K562 (cell line): ENCODE measurements at regions not wholly inside any gene's neighbourhood (a gene's known extent, or its start where the extent isn't known, plus 50 kb on each side); places are given as distances from the start of the nearest gene placed in this dataset.

Source experiments
- ATAC-seq: fragments of 200-7000 bp; cut with Tn5 transposase; 3 replicates; pipeline ENCODE4 v1.9.1; 2020; ENCODE audit warnings: moderate library complexity
- BruUV-seq: library from RNA; stranded (reverse); fragments of 400-500 nt; replicated peaks from 2 replicates; lab custom pipeline; 2021; lab: Mats Ljungman, UMichigan
- CTCF ChIA-PET: fragments of 300-600 bp; formaldehyde crosslinking; extraction: SDS; loops from one replicate; lab custom pipeline; 2021; ENCODE audit warnings: low intra/inter-chr PET ratio; lab: Yijun Ruan, JAX
- POLR2A ChIA-PET: fragments of 300-600, 350-650 bp; sonication (Branson Sonifier 250); formaldehyde crosslinking; extraction: SDS; loops from one replicate; lab custom pipeline; 2021; ENCODE audit warnings: antibody characterized with exemption, inconsistent platforms; lab: Yijun Ruan, JAX
- DNase-seq, 4 experiments: peaks; one replicate each; pipeline versions ENCODE4 v3.0.0 to v3.0.0-alpha.2; 2011 to 2018; ENCODE audit warnings: low spot score in 3 of 4, mixed read lengths in 3 of 4; ENCODE audit errors: extremely low read depth in 1 of 4
- FAIRE-seq: peaks from 2 replicates; lab custom pipeline; 2011; peaks lifted over from hg19 to GRCh38; lab: Jason Lieb, UNC
- H2AFZ ChIP-seq: 2 replicates; pipeline ENCODE4 v1.6.0; 2011; ENCODE audit warnings: low read depth, low read length, control low read depth, inconsistent platforms
- H3K27ac ChIP-seq: fragments of 200-600 bp; 3 replicates; pipeline ENCODE4 v1.8.0; 2011; ENCODE audit warnings: low read depth, mild to moderate bottlenecking, control low read depth, inconsistent platforms, low read length, moderate library complexity, mixed read lengths; ENCODE audit errors: extremely low read depth
- H3K27me3 ChIP-seq, 2 experiments: fragments of 300-600 bp in 1 of 2; 2 replicates in 1 of 2; 3 replicates in 1 of 2; pipeline versions ENCODE4 v1.6.0 to v1.8.0; 2011; ENCODE audit warnings: inconsistent platforms in 2 of 2, low read length in 2 of 2, mild to moderate bottlenecking in 1 of 2, mixed read lengths in 1 of 2, moderate library complexity in 1 of 2; ENCODE audit not compliant: control insufficient read depth in 2 of 2, insufficient read depth in 2 of 2
- H3K36me3 ChIP-seq: fragments of 300-600 bp; 3 replicates; pipeline ENCODE4 v1.8.0; 2011; ENCODE audit warnings: mild to moderate bottlenecking, low read length, inconsistent platforms; ENCODE audit not compliant: control insufficient read depth, insufficient read depth
- H3K4me1 ChIP-seq, 2 experiments: fragments of 200-600 bp in 1 of 2; replicated peaks in 1 of 2; 2 replicates in 1 of 2; 3 replicates in 1 of 2; pipeline versions ENCODE4 v1.5.1 to v1.8.0; 2011; ENCODE audit warnings: inconsistent platforms in 2 of 2, low read length in 2 of 2, mild to moderate bottlenecking in 1 of 2, mixed read lengths in 1 of 2, moderate library complexity in 1 of 2; ENCODE audit not compliant: control insufficient read depth in 2 of 2, insufficient read depth in 2 of 2
- H3K4me2 ChIP-seq: 2 replicates; pipeline ENCODE4 v1.6.1; 2011; ENCODE audit warnings: low read length, control low read depth, inconsistent platforms, mixed read lengths; ENCODE audit not compliant: insufficient read depth
- H3K4me3 ChIP-seq: fragments of 200-600 bp; sonication (generic), shearing (Covaris generic); 2 replicates; pipeline ENCODE4 v1.5.1; 2016; ENCODE audit warnings: control low read depth, inconsistent platforms
- H3K79me2 ChIP-seq: fragments of 200-600 bp; 3 replicates; pipeline ENCODE4 v1.8.0; 2011; ENCODE audit warnings: low read length, inconsistent platforms; ENCODE audit not compliant: control insufficient read depth, insufficient read depth
- H3K9ac ChIP-seq, 2 experiments: 2 replicates each; pipeline versions ENCODE4 v1.6.0 to v1.6.1; 2011; ENCODE audit warnings: low read depth in 2 of 2, low read length in 2 of 2, control low read depth in 1 of 2, inconsistent platforms in 1 of 2, mild to moderate bottlenecking in 1 of 2, mixed read lengths in 1 of 2; ENCODE audit not compliant: insufficient read depth in 1 of 2
- H3K9me1 ChIP-seq: one replicate; pipeline ENCODE4 v1.6.0; 2011; ENCODE audit warnings: inconsistent platforms, mild to moderate bottlenecking, low read length, moderate library complexity; ENCODE audit not compliant: control insufficient read depth, insufficient read depth
- H3K9me3 ChIP-seq: replicated peaks from 2 replicates; pipeline ENCODE4 v1.5.1; 2011; ENCODE audit warnings: low read depth, low read length, inconsistent platforms; ENCODE audit not compliant: control insufficient read depth, insufficient read depth
- H4K20me1 ChIP-seq: replicated peaks from 2 replicates; pipeline ENCODE4 v1.6.1; 2011; ENCODE audit warnings: low read length, inconsistent platforms, mixed read lengths; ENCODE audit not compliant: control insufficient read depth, insufficient read depth
- CHCHD3 ChIP-seq: fragments of 250-450 bp; sonication (Bioruptor Pico); IDR thresholded peaks from 2 replicates; pipeline ENCODE4 v2.1.2; 2022; ENCODE audit warnings: mild to moderate bottlenecking
- FOS ChIP-seq: IDR thresholded peaks from 3 replicates; pipeline ENCODE4 v1.6.1; 2011; ENCODE audit not compliant: insufficient read length; ENCODE audit errors: extremely low read depth
- GTF2E2 ChIP-seq: fragments of 200-800 bp; sonication (Bioruptor generic); IDR thresholded peaks from 2 replicates; pipeline ENCODE4 v1.6.1; 2016; ENCODE audit warnings: missing genetic modification characterization, missing compliant biosample characterization
- RBM22 ChIP-seq: fragments of 200-400 bp; formaldehyde crosslinking; IDR thresholded peaks from 2 replicates; pipeline ENCODE4 v1.6.1; 2018; ENCODE audit warnings: low read length, low read depth; ENCODE audit not compliant: poor library complexity, severe bottlenecking
- ZNF224 ChIP-seq: sonication (generic); formaldehyde crosslinking; IDR thresholded peaks from 2 replicates; pipeline ENCODE4 v1.8.0; 2022; ENCODE audit warnings: mild to moderate bottlenecking, missing genetic modification reagents
- ZNF282 ChIP-seq: sonication (generic); formaldehyde crosslinking; IDR thresholded peaks from 2 replicates; pipeline ENCODE4 v1.8.1; 2023; ENCODE audit warnings: missing genetic modification reagents
- ZNF384 ChIP-seq: IDR thresholded peaks from 2 replicates; pipeline ENCODE4 v1.6.1; 2012; ENCODE audit warnings: low read depth, low read length, improper control_type of control experiment
- WGBS: fragments of 100-300 bp; shearing (Covaris generic); methylation state at CpG from one replicate; pipeline ENCODE4 v1.1.6; 2016; ENCODE audit warnings: low coverage, mixed read lengths; ENCODE audit not compliant: insufficient coverage; ENCODE audit errors: missing lambda C conversion rate; 5-methylcytosine and 5-hydroxymethylcytosine counted together
- in situ Hi-C: fragments of 300-500 bp; cut with MboI; formaldehyde crosslinking; loops from 4 replicates; pipeline ENCODE4 v1.15.0; 2018; ENCODE audit warnings: inconsistent platforms, mixed read lengths
- intact Hi-C: fragments of 100-400 bp; cut with micrococcal nuclease; formaldehyde crosslinking; loops from 2 replicates; pipeline ENCODE4 v1.14.2; 2022
- TF ChIP-seq, protein P1 (sequence below): fragments of 250-450 bp; sonication (Bioruptor Pico); IDR thresholded peaks from 2 replicates; pipeline ENCODE4 v1.4.0; 2020; ENCODE audit warnings: mild to moderate bottlenecking, moderate library complexity

DNA sequence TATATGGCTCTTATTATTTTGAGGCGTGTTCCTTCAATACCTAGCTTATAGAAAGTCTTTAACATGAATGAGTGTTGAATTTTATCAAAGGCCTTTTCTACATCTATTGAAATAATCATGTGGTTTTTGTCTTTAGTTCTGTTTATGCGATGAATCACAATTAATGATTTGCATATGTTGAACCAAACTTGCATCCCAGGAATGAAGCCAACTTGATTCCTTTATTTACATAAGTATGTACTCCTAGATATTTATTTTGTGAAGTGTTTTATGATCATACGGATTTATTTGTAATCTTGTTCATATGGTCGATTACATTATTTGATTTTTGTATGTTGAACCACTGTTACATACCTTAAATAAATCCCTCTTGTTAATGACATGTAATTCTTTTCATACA is 244.3 kb upstream of the KCND2 start:
- TF ChIP-seq ZNF384 (no peak), GTF2E2 (no peak), CHCHD3 (no peak), ZNF282 (CRISPR knock-in tag) (no peak), ZNF224 (no peak), RBM22 (no peak), FOS (no peak)
- TF ChIP-seq, protein P1, sequence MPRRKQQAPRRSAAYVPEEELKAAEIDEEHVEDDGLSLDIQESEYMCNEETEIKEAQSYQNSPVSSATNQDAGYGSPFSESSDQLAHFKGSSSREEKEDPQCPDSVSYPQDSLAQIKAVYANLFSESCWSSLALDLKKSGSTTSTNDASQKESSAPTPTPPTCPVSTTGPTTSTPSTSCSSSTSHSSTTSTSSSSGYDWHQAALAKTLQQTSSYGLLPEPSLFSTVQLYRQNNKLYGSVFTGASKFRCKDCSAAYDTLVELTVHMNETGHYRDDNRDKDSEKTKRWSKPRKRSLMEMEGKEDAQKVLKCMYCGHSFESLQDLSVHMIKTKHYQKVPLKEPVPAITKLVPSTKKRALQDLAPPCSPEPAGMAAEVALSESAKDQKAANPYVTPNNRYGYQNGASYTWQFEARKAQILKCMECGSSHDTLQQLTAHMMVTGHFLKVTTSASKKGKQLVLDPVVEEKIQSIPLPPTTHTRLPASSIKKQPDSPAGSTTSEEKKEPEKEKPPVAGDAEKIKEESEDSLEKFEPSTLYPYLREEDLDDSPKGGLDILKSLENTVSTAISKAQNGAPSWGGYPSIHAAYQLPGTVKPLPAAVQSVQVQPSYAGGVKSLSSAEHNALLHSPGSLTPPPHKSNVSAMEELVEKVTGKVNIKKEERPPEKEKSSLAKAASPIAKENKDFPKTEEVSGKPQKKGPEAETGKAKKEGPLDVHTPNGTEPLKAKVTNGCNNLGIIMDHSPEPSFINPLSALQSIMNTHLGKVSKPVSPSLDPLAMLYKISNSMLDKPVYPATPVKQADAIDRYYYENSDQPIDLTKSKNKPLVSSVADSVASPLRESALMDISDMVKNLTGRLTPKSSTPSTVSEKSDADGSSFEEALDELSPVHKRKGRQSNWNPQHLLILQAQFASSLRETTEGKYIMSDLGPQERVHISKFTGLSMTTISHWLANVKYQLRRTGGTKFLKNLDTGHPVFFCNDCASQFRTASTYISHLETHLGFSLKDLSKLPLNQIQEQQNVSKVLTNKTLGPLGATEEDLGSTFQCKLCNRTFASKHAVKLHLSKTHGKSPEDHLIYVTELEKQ, result no peak
- TF ChIP-seq, all 486 proteins: peak for 0
- POLR2A ChIA-PET, result interaction anchor here (1.3 kb wide), 1 partner anchor 19 kb away, joined by 4 read pairs; no protein-coding TSS in a partner anchor
- Histone ChIP-seq H3K36me3 (no peaks in the 10 kb centered on the region), H4K20me1 (no peaks in the 10 kb centered on the region), H3K79me2 (no peaks in the 10 kb centered on the region), H3K27me3 (no peaks in the 10 kb centered on the region), H2AFZ (no peak overlapping the region), H3K27ac (no peak overlapping the region), H3K9me1 (no peaks in the 10 kb centered on the region), H3K4me3 (no peak overlapping the region), H3K4me1 (no peaks in the 10 kb centered on the region), H3K4me2 (no peak overlapping the region), H3K9ac (no peak overlapping the region), H3K9me3 (no peaks in the 10 kb centered on the region)
- in situ Hi-C loops, result no loop called here
- CTCF ChIA-PET, result no interaction called here
- no peak for DNase-seq
- no peak for ATAC-seq
- no TSS peak for BruUV-seq
- no peak for FAIRE-seq
- intact Hi-C loops, result no loop called here
- WGBS, result 4% methylated on average over 4 of the region's 4 CpGs
